Vagina (tissue), 2 donors: ENCODE measurements at regions not wholly inside any gene's neighbourhood (a gene's known extent, or its start where the extent isn't known, plus 50 kb on each side); places are given as distances from the start of the nearest gene placed in this dataset.

Experiments used
- POLR2A ChIP-seq, 2 donors: fragments of 450-650 bp; IDR thresholded peaks; one replicate each; pipeline ENCODE4 v1.6.1; 2017; ENCODE audit warnings: antibody characterized with exemption in 2 of 2, mild to moderate bottlenecking in 2 of 2, moderate library complexity in 2 of 2
- POLR2AphosphoS5 ChIP-seq, 2 donors: sonication (generic); formaldehyde crosslinking; IDR thresholded peaks; one replicate each; pipeline ENCODE4 v1.9.0; 2017; ENCODE audit warnings: antibody characterized with exemption in 2 of 2, mild to moderate bottlenecking in 2 of 2, low read depth in 1 of 2; ENCODE audit not compliant: insufficient read depth in 1 of 2
- TF ChIP-seq, protein P1 (sequence below), 3 experiments: fragments of 450-650 bp in 2 of 3; fragments of 200-600 bp in 1 of 3; sonication (generic) in 1 of 3; IDR thresholded peaks; one replicate each; pipeline ENCODE4 v1.5.1; 2017 to 2019; ENCODE audit warnings: antibody characterized with exemption in 3 of 3, mild to moderate bottlenecking in 2 of 3, moderate library complexity in 2 of 3

GRCh38 chr4:38409852-38410251 is 254.1 kb upstream of the KLF3 start:
- TF ChIP-seq, protein P1, sequence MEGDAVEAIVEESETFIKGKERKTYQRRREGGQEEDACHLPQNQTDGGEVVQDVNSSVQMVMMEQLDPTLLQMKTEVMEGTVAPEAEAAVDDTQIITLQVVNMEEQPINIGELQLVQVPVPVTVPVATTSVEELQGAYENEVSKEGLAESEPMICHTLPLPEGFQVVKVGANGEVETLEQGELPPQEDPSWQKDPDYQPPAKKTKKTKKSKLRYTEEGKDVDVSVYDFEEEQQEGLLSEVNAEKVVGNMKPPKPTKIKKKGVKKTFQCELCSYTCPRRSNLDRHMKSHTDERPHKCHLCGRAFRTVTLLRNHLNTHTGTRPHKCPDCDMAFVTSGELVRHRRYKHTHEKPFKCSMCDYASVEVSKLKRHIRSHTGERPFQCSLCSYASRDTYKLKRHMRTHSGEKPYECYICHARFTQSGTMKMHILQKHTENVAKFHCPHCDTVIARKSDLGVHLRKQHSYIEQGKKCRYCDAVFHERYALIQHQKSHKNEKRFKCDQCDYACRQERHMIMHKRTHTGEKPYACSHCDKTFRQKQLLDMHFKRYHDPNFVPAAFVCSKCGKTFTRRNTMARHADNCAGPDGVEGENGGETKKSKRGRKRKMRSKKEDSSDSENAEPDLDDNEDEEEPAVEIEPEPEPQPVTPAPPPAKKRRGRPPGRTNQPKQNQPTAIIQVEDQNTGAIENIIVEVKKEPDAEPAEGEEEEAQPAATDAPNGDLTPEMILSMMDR (IDR thresholded peaks at IDR 0.05): no peak
- TF ChIP-seq POLR2AphosphoS5 (IDR thresholded peaks at IDR 0.05; ENCODE audit: insufficient read depth in 1 of 2, low read depth in 1 of 2) (no peak), POLR2A (IDR thresholded peaks at IDR 0.05) (no peak)
